ENCODE measurements at regions not wholly inside any gene's neighbourhood (a gene's known extent, or its start where the extent isn't known, plus 50 kb on each side); places are given as distances from the start of the nearest gene placed in this dataset.

DNA sequence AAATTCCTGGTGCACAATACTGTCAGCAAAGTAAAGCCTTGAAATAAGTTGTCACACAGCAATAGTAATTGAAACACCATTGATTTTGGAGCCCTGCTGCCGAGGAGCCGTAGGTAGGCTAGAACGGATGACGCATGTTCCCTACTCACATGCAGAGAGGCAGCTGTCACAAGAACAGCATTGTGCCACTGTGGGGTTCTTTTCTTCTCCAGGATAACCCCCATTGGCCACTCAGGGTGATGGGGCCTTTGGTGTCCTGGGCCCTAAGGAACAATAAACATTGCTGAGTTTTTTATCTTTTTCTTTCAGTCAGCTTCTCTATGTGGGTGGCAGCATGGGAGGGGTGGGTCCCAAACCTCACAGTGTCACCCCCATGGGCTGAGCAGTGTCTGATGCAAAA lies 542.3 kb downstream of the BCOR start:
- H3K4me3 Mint-ChIP-seq: no peak overlapping the region
- peaks cover 8% of the 10 kb centered on the region for H3K9me3 Mint-ChIP-seq

DNA sequence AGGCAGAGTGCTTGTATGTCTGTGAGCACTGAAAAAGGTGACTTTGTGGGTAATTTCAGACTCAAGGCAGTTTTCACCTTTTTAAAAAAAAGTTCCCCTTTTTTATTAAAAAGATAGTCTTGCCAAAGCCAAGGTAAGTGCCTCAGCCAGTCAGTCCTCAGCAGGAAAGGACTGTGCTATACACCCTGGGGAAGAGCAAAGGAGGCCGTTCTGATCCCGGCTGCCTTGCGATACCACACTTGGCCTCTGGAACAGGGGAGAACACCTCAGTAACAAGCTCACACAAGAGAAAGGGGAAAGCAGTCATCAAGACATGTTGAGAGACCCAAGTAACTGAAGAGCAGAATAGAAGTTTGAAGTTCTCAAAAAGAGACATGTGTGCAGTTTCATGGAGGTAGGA lies 541.7 kb downstream of the BCOR start:
- Mint-ChIP-seq H3K4me1 (peaks cover 41% of the 10 kb centered on the region), H3K27ac (peak overlapping the region; percentile 74 to 86 (median 83)), H3K27me3 (ENCODE audit: low read depth) (no peaks in the 10 kb centered on the region), H3K9me3 (peaks cover 8% of the 10 kb centered on the region), H3K4me3 (peak overlapping the region in 1 of 3 experiments; percentile 4), H3K36me3 (ENCODE audit: low read depth) (no peaks in the 10 kb centered on the region)
- no peak for TF ChIP-seq CTCF (IDR thresholded peaks at IDR 0.05; ENCODE audit: unreplicated experiment in 3 of 3)

More for the DNA sequence above, 542.3 kb downstream of the BCOR start:
- peaks cover 41% of the 10 kb centered on the region for H3K4me1 Mint-ChIP-seq
- no peaks in the 10 kb centered on the region for H3K27me3 Mint-ChIP-seq (ENCODE audit: low read depth)
- TF ChIP-seq CTCF (IDR thresholded peaks at IDR 0.05; ENCODE audit: unreplicated experiment in 3 of 3): no peak
- peak overlapping the region; percentile 74 to 86 (median 83) for H3K27ac Mint-ChIP-seq
- H3K36me3 Mint-ChIP-seq (ENCODE audit: low read depth): no peaks in the 10 kb centered on the region

- Mint-ChIP-seq H3K4me1 (peaks cover 25% of the 10 kb centered on the region), H3K9me3 (peaks cover 3% of the 10 kb centered on the region), H3K4me3 (no peak overlapping the region), H3K36me3 (ENCODE audit: low read depth) (no peaks in the 10 kb centered on the region), H3K27me3 (ENCODE audit: low read depth) (no peaks in the 10 kb centered on the region), H3K27ac (peak overlapping the region in 2 of 3 experiments; percentile 15 to 41)
- TF ChIP-seq CTCF (IDR thresholded peaks at IDR 0.05; ENCODE audit: unreplicated experiment in 3 of 3): no peak
These were observed 538.5 kb downstream of the BCOR start for GRCh38 chrX:39559229-39559628.

DNA sequence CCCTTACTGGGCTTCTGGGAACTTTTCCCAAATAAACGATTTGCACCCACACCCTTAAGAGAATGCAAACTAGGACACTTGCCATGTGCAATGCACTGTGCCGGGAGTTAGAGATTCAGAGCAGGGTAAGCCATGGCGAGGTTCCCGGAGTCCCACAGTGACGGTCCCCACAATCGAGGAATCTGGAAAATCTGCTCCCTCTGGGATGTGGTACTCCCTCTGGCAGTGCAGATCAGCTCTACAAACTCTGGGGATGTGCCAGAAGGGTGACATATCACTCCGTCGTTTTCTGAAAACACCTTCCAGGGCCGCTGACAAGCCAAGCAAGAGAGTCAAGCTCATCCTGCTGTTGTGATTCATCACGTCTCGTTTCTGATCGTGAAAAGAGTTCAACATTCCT lies 537.5 kb downstream of the BCOR start:
- Mint-ChIP-seq H3K27ac (no peak overlapping the region), H3K4me3 (no peak overlapping the region), H3K27me3 (ENCODE audit: low read depth) (no peaks in the 10 kb centered on the region), H3K4me1 (peaks cover 17% of the 10 kb centered on the region), H3K9me3 (peaks cover 6% of the 10 kb centered on the region), H3K36me3 (ENCODE audit: low read depth) (no peaks in the 10 kb centered on the region)
- no peak for TF ChIP-seq CTCF (IDR thresholded peaks at IDR 0.05; ENCODE audit: unreplicated experiment in 3 of 3)

GRCh38 chrX:39563178-39563577 lies 534.6 kb downstream of the BCOR start:
- Mint-ChIP-seq H3K27me3 (ENCODE audit: low read depth) (peaks cover 8% of the 10 kb centered on the region), H3K4me3 (no peak overlapping the region), H3K27ac (no peak overlapping the region), H3K9me3 (peaks cover 6% of the 10 kb centered on the region), H3K36me3 (ENCODE audit: low read depth) (no peaks in the 10 kb centered on the region), H3K4me1 (peaks cover 6% of the 10 kb centered on the region)
- TF ChIP-seq CTCF (IDR thresholded peaks at IDR 0.05; ENCODE audit: unreplicated experiment in 3 of 3): no peak

- Mint-ChIP-seq H3K27ac (no peak overlapping the region), H3K4me1 (no peaks in the 10 kb centered on the region), H3K9me3 (peaks cover 10% of the 10 kb centered on the region), H3K4me3 (no peak overlapping the region), H3K36me3 (ENCODE audit: low read depth) (no peaks in the 10 kb centered on the region), H3K27me3 (ENCODE audit: low read depth) (peaks cover 9% of the 10 kb centered on the region)
- TF ChIP-seq CTCF (IDR thresholded peaks at IDR 0.05; ENCODE audit: unreplicated experiment in 3 of 3): no peak
These were observed 533.0 kb downstream of the BCOR start for GRCh38 chrX:39564751-39565150.

All from nephron (organoid).